Neural progenitor cell (in vitro differentiated cells): ENCODE measurements at regions not wholly inside any gene's neighbourhood (a gene's known extent, or its start where the extent isn't known, plus 50 kb on each side); places are given as distances from the start of the nearest gene placed in this dataset.

ENCODE experiments used
- CTCF ChIP-seq: fragments of 200-600 bp; sonication (generic); IDR thresholded peaks from 2 replicates; pipeline ENCODE4 v1.5.1; 2017; ENCODE audit warnings: antibody characterized with exemption, mild to moderate bottlenecking
- EZH2phosphoT487 ChIP-seq: fragments of 200-600 bp; sonication (generic); IDR thresholded peaks from 2 replicates; pipeline ENCODE4 v1.6.1; 2017; ENCODE audit warnings: antibody characterized with exemption

- TF ChIP-seq CTCF, result no peak
- TF ChIP-seq EZH2phosphoT487, result no peak
Measured at GRCh38 chr3:182233405-182233804, 521.7 kb downstream of the SOX2 start.
